ENCODE measurements at regions not wholly inside any gene's neighbourhood (a gene's known extent, or its start where the extent isn't known, plus 50 kb on each side); places are given as distances from the start of the nearest gene placed in this dataset.
A peak's percentile ranks its signal among the peaks of the same experiment; 100 is the strongest.

GRCh38 chr16:72549878-72550277 is 377.9 kb upstream of the PMFBP1 start:
- H3K4me3 ChIP-seq (ENCODE audit: low read depth, low read length): no peak overlapping the region
- no peak for DNase-seq (ENCODE audit: low read depth, low spot score)
- TF ChIP-seq CTCF (IDR thresholded peaks at IDR 0.05; ENCODE audit: low read depth, low read length): no peak
- in situ Hi-C loops (cut with HindIII; ENCODE audit: low sequenced_read_pairs): no loop called here

GRCh38 chr16:72542102-72542501 is 370.1 kb upstream of the PMFBP1 start:
- in situ Hi-C loops (cut with HindIII; ENCODE audit: low sequenced_read_pairs): no loop called here
- DNase-seq (ENCODE audit: low read depth, low spot score): no peak
- no peak overlapping the region for H3K4me3 ChIP-seq (ENCODE audit: low read depth, low read length)
- TF ChIP-seq CTCF (IDR thresholded peaks at IDR 0.05; ENCODE audit: low read depth, low read length): no peak

GRCh38 chr16:72537664-72538063 is 365.7 kb upstream of the PMFBP1 start:
- in situ Hi-C loops (cut with HindIII; ENCODE audit: low sequenced_read_pairs): no loop called here
- no peak overlapping the region for H3K4me3 ChIP-seq (ENCODE audit: low read depth, low read length)
- no peak for TF ChIP-seq CTCF (IDR thresholded peaks at IDR 0.05; ENCODE audit: low read depth, low read length)
- DNase-seq (ENCODE audit: low read depth, low spot score): peak; percentile 71

GRCh38 chr16:72536723-72537435 is 364.9 kb upstream of the PMFBP1 start:
- peak; percentile 64 for DNase-seq (ENCODE audit: low read depth, low spot score)
- H3K4me3 ChIP-seq (ENCODE audit: low read depth, low read length): no peak overlapping the region
- no peak for TF ChIP-seq CTCF (IDR thresholded peaks at IDR 0.05; ENCODE audit: low read depth, low read length)
- in situ Hi-C loops (cut with HindIII; ENCODE audit: low sequenced_read_pairs): no loop called here

GRCh38 chr16:72532906-72533410 is 361.0 kb upstream of the PMFBP1 start:
- in situ Hi-C loops (cut with HindIII; ENCODE audit: low sequenced_read_pairs): no loop called here
- no peak overlapping the region for H3K4me3 ChIP-seq (ENCODE audit: low read depth, low read length)
- TF ChIP-seq CTCF (IDR thresholded peaks at IDR 0.05; ENCODE audit: low read depth, low read length): no peak
- DNase-seq (ENCODE audit: low read depth, low spot score): no peak

GRCh38 chr16:72530434-72530833 is 358.5 kb upstream of the PMFBP1 start:
- TF ChIP-seq CTCF (IDR thresholded peaks at IDR 0.05; ENCODE audit: low read depth, low read length): peak; percentile 27
- H3K4me3 ChIP-seq (ENCODE audit: low read depth, low read length): no peak overlapping the region
- in situ Hi-C loops (cut with HindIII; ENCODE audit: low sequenced_read_pairs): no loop called here
- peak; percentile 72 for DNase-seq (ENCODE audit: low read depth, low spot score)

Measured in astrocyte of the spinal cord (primary cell).